ENCODE measurements at regions not wholly inside any gene's neighbourhood (a gene's known extent, or its start where the extent isn't known, plus 50 kb on each side); places are given as distances from the start of the nearest gene placed in this dataset.
A peak's percentile ranks its signal among the peaks of the same experiment; 100 is the strongest.

GRCh38 chr17:83012200-83012785 is 67.1 kb upstream of the METRNL start:
- WGBS, 2 donors (ENCODE audit: extremely low coverage in 2 of 2, insufficient read length in 2 of 2, insufficient replicate concordance in 1 of 2) = no CpG with 5 or more reads among the region's 23 CpGs

GRCh38 chr17:83012868-83013778 is 66.3 kb upstream of the METRNL start:
- no peak overlapping the region for H3K4ac ChIP-seq (ENCODE audit: low read length)

More at GRCh38 chr17:83012200-83012785, 67.1 kb upstream of the METRNL start:
- no peak overlapping the region for H2AK5ac ChIP-seq (ENCODE audit: low read depth, low read length)
- H3K9me3 ChIP-seq (replicated peaks in 1 of 2; ENCODE audit: control insufficient read depth in 2 of 2, insufficient read depth in 1 of 2, low read depth in 1 of 2, low read length in 2 of 2) = peaks cover 3 to 5% of the 10 kb centered on the region in 2 donors
- no peak overlapping the region for H2AFZ ChIP-seq (ENCODE audit: low read length)
- no peak overlapping the region for H3K27ac ChIP-seq (replicated peaks; ENCODE audit: low read length)
- no peak overlapping the region for H3K4me3 ChIP-seq (ENCODE audit: low read length in 2 of 2)
- H4K8ac ChIP-seq (ENCODE audit: low read depth, low read length) = no peak overlapping the region
- H3K18ac ChIP-seq (ENCODE audit: low read length) = peak overlapping the region; percentile 3
- no peak overlapping the region for H2BK12ac ChIP-seq (ENCODE audit: low read length)
- DNase-seq (ENCODE audit: low spot score) = no peak
- H3K79me1 ChIP-seq (ENCODE audit: low read depth, low read length) = no peaks in the 10 kb centered on the region
- no peak overlapping the region for H2BK15ac ChIP-seq (ENCODE audit: low read length)
- H3K23ac ChIP-seq (ENCODE audit: low read depth, low read length, poor library complexity) = no peak overlapping the region
- no peaks in the 10 kb centered on the region for H3K27me3 ChIP-seq (ENCODE audit: control insufficient read depth in 3 of 3, insufficient read depth in 3 of 3, low read depth in 1 of 3, low read length in 3 of 3)
- H3K4me1 ChIP-seq (ENCODE audit: control insufficient read depth in 2 of 2, insufficient read depth in 1 of 2, low read depth in 1 of 2, low read length in 2 of 2) = peaks cover 0 to 2% of the 10 kb centered on the region in 2 donors
- H4K91ac ChIP-seq (ENCODE audit: low read depth, low read length, poor library complexity) = no peak overlapping the region
- no peak overlapping the region for H2BK5ac ChIP-seq (ENCODE audit: low read length)
- no peak overlapping the region for H3K4ac ChIP-seq (ENCODE audit: low read length)
- H3K36me3 ChIP-seq (replicated peaks in 1 of 2; ENCODE audit: control insufficient read depth in 2 of 2, insufficient read depth in 2 of 2, low read length in 2 of 2) = no peaks in the 10 kb centered on the region
- H3K9ac ChIP-seq (ENCODE audit: low read depth, low read length, poor library complexity) = no peak overlapping the region
- no peak overlapping the region for H2BK120ac ChIP-seq (ENCODE audit: low read depth, low read length)
- H3K4me2 ChIP-seq (ENCODE audit: insufficient read depth, low read length, poor library complexity, severe bottlenecking) = no peak overlapping the region
- H3K14ac ChIP-seq (ENCODE audit: low read length) = no peak overlapping the region

GRCh38 chr17:83013779-83014117 is 65.7 kb upstream of the METRNL start:
- Histone ChIP-seq H3K27me3 (ENCODE audit: control insufficient read depth in 3 of 3, insufficient read depth in 3 of 3, low read depth in 1 of 3, low read length in 3 of 3) (no peaks in the 10 kb centered on the region), H2AFZ (ENCODE audit: low read length) (no peak overlapping the region), H3K36me3 (replicated peaks in 1 of 2; ENCODE audit: control insufficient read depth in 2 of 2, insufficient read depth in 2 of 2, low read length in 2 of 2) (peaks cover 2 to 6% of the 10 kb centered on the region in 2 donors), H3K4me2 (ENCODE audit: insufficient read depth, low read length, poor library complexity, severe bottlenecking) (no peak overlapping the region), H3K23ac (ENCODE audit: low read depth, low read length, poor library complexity) (peak overlapping the region; percentile 18), H3K9ac (ENCODE audit: low read depth, low read length, poor library complexity) (no peak overlapping the region), H3K18ac (ENCODE audit: low read length) (peak overlapping the region; percentile 46), H4K91ac (ENCODE audit: low read depth, low read length, poor library complexity) (no peak overlapping the region), H3K4me3 (ENCODE audit: low read length in 2 of 2) (no peak overlapping the region), H3K9me3 (replicated peaks in 1 of 2; ENCODE audit: control insufficient read depth in 2 of 2, insufficient read depth in 1 of 2, low read depth in 1 of 2, low read length in 2 of 2) (peaks cover 8 to 16% of the 10 kb centered on the region in 2 donors), H3K4ac (ENCODE audit: low read length) (no peak overlapping the region), H3K27ac (replicated peaks; ENCODE audit: low read length) (no peak overlapping the region), H2BK12ac (ENCODE audit: low read length) (no peak overlapping the region), H2BK120ac (ENCODE audit: low read depth, low read length) (no peak overlapping the region), H3K14ac (ENCODE audit: low read length) (no peak overlapping the region), H2AK5ac (ENCODE audit: low read depth, low read length) (no peak overlapping the region), H3K4me1 (ENCODE audit: control insufficient read depth in 2 of 2, insufficient read depth in 1 of 2, low read depth in 1 of 2, low read length in 2 of 2) (peaks cover 0 to 2% of the 10 kb centered on the region in 2 donors), H3K79me1 (ENCODE audit: low read depth, low read length) (peaks cover 3% of the 10 kb centered on the region), H2BK5ac (ENCODE audit: low read length) (no peak overlapping the region), H4K8ac (ENCODE audit: low read depth, low read length) (no peak overlapping the region), H2BK15ac (ENCODE audit: low read length) (no peak overlapping the region)
- no peak for DNase-seq (ENCODE audit: low spot score)
- WGBS, 2 donors (ENCODE audit: extremely low coverage in 2 of 2, insufficient read length in 2 of 2, insufficient replicate concordance in 1 of 2) = no CpG with 5 or more reads among the region's 11 CpGs

More at GRCh38 chr17:83012868-83013778, 66.3 kb upstream of the METRNL start:
- H3K9ac ChIP-seq (ENCODE audit: low read depth, low read length, poor library complexity) = no peak overlapping the region
- H3K79me1 ChIP-seq (ENCODE audit: low read depth, low read length) = peaks cover 2% of the 10 kb centered on the region
- H3K4me3 ChIP-seq (ENCODE audit: low read length in 2 of 2) = no peak overlapping the region
- H3K9me3 ChIP-seq (replicated peaks in 1 of 2; ENCODE audit: control insufficient read depth in 2 of 2, insufficient read depth in 1 of 2, low read depth in 1 of 2, low read length in 2 of 2) = peaks cover 10% of the 10 kb centered on the region in 2 donors
- peak overlapping the region; percentile 46 for H3K18ac ChIP-seq (ENCODE audit: low read length)
- H2BK5ac ChIP-seq (ENCODE audit: low read length) = no peak overlapping the region
- no peak overlapping the region for H2BK12ac ChIP-seq (ENCODE audit: low read length)
- H2BK15ac ChIP-seq (ENCODE audit: low read length) = no peak overlapping the region
- H3K27me3 ChIP-seq (ENCODE audit: control insufficient read depth in 3 of 3, insufficient read depth in 3 of 3, low read depth in 1 of 3, low read length in 3 of 3) = no peaks in the 10 kb centered on the region
- WGBS, 2 donors (ENCODE audit: extremely low coverage in 2 of 2, insufficient read length in 2 of 2, insufficient replicate concordance in 1 of 2) = no CpG with 5 or more reads among the region's 41 CpGs
- DNase-seq (ENCODE audit: low spot score) = no peak
- H3K14ac ChIP-seq (ENCODE audit: low read length) = peak overlapping the region; percentile 58
- H3K4me1 ChIP-seq (ENCODE audit: control insufficient read depth in 2 of 2, insufficient read depth in 1 of 2, low read depth in 1 of 2, low read length in 2 of 2) = peaks cover 0 to 2% of the 10 kb centered on the region in 2 donors
- no peak overlapping the region for H3K4me2 ChIP-seq (ENCODE audit: insufficient read depth, low read length, poor library complexity, severe bottlenecking)
- H2AFZ ChIP-seq (ENCODE audit: low read length) = no peak overlapping the region
- H2BK120ac ChIP-seq (ENCODE audit: low read depth, low read length) = no peak overlapping the region
- H3K36me3 ChIP-seq (replicated peaks in 1 of 2; ENCODE audit: control insufficient read depth in 2 of 2, insufficient read depth in 2 of 2, low read length in 2 of 2) = peaks cover 2 to 5% of the 10 kb centered on the region in 2 donors
- no peak overlapping the region for H4K8ac ChIP-seq (ENCODE audit: low read depth, low read length)
- H2AK5ac ChIP-seq (ENCODE audit: low read depth, low read length) = no peak overlapping the region
- H3K23ac ChIP-seq (ENCODE audit: low read depth, low read length, poor library complexity) = peak overlapping the region; percentile 18
- H3K27ac ChIP-seq (replicated peaks; ENCODE audit: low read length) = no peak overlapping the region
- no peak overlapping the region for H4K91ac ChIP-seq (ENCODE audit: low read depth, low read length, poor library complexity)

- H3K23ac ChIP-seq (ENCODE audit: low read depth, low read length, poor library complexity) = no peak overlapping the region
- H2BK15ac ChIP-seq (ENCODE audit: low read length) = no peak overlapping the region
- no peak overlapping the region for H3K4me3 ChIP-seq (ENCODE audit: low read length in 2 of 2)
- no peak overlapping the region for H2BK12ac ChIP-seq (ENCODE audit: low read length)
- DNase-seq (ENCODE audit: low spot score) = no peak
- H3K9ac ChIP-seq (ENCODE audit: low read depth, low read length, poor library complexity) = no peak overlapping the region
- H3K4me2 ChIP-seq (ENCODE audit: insufficient read depth, low read length, poor library complexity, severe bottlenecking) = no peak overlapping the region
- no peak overlapping the region for H3K14ac ChIP-seq (ENCODE audit: low read length)
- H2BK120ac ChIP-seq (ENCODE audit: low read depth, low read length) = no peak overlapping the region
- H3K36me3 ChIP-seq (replicated peaks in 1 of 2; ENCODE audit: control insufficient read depth in 2 of 2, insufficient read depth in 2 of 2, low read length in 2 of 2) = peaks cover 2 to 6% of the 10 kb centered on the region in 2 donors
- H3K9me3 ChIP-seq (replicated peaks in 1 of 2; ENCODE audit: control insufficient read depth in 2 of 2, insufficient read depth in 1 of 2, low read depth in 1 of 2, low read length in 2 of 2) = peaks cover 8 to 17% of the 10 kb centered on the region in 2 donors
- H2AFZ ChIP-seq (ENCODE audit: low read length) = no peak overlapping the region
- no peak overlapping the region for H3K18ac ChIP-seq (ENCODE audit: low read length)
- no peak overlapping the region for H3K27ac ChIP-seq (replicated peaks; ENCODE audit: low read length)
- peaks cover 0 to 2% of the 10 kb centered on the region in 2 donors for H3K4me1 ChIP-seq (ENCODE audit: control insufficient read depth in 2 of 2, insufficient read depth in 1 of 2, low read depth in 1 of 2, low read length in 2 of 2)
- H4K8ac ChIP-seq (ENCODE audit: low read depth, low read length) = no peak overlapping the region
- H3K79me1 ChIP-seq (ENCODE audit: low read depth, low read length) = peaks cover 4% of the 10 kb centered on the region
- no peaks in the 10 kb centered on the region for H3K27me3 ChIP-seq (ENCODE audit: control insufficient read depth in 3 of 3, insufficient read depth in 3 of 3, low read depth in 1 of 3, low read length in 3 of 3)
- no peak overlapping the region for H3K4ac ChIP-seq (ENCODE audit: low read length)
- no peak overlapping the region for H4K91ac ChIP-seq (ENCODE audit: low read depth, low read length, poor library complexity)
- no peak overlapping the region for H2BK5ac ChIP-seq (ENCODE audit: low read length)
- no CpG with 5 or more reads among the region's 14 CpGs for WGBS, 2 donors (ENCODE audit: extremely low coverage in 2 of 2, insufficient read length in 2 of 2, insufficient replicate concordance in 1 of 2)
- no peak overlapping the region for H2AK5ac ChIP-seq (ENCODE audit: low read depth, low read length)
These were observed 65.1 kb upstream of the METRNL start for GRCh38 chr17:83014297-83014696.
